Endodermal cell (in vitro differentiated cells): ENCODE measurements at regions not wholly inside any gene's neighbourhood (a gene's known extent, or its start where the extent isn't known, plus 50 kb on each side); places are given as distances from the start of the nearest gene placed in this dataset.
"Not testable (repeated sequence)": the region's sequence is repeated elsewhere in the genome, so short reads cannot be mapped to it uniquely, and the experiment has no call there.

Source experiments
- DNase-seq: peaks from one replicate; pipeline ENCODE4 v3.0.0-alpha.2; 2017
- H3K27ac ChIP-seq: 2 replicates; pipeline ENCODE4 v1.5.1; 2013; ENCODE audit warnings: mild to moderate bottlenecking, low read depth, low read length, moderate library complexity
- H3K27me3 ChIP-seq: 2 replicates; pipeline ENCODE4 v1.6.1; 2013; ENCODE audit warnings: mild to moderate bottlenecking, low read length, moderate library complexity; ENCODE audit not compliant: insufficient read depth, control insufficient read depth, poor library complexity, severe bottlenecking
- H3K36me3 ChIP-seq: 2 replicates; pipeline ENCODE4 v1.7.0; 2013; ENCODE audit warnings: mild to moderate bottlenecking, low read length, moderate library complexity; ENCODE audit not compliant: control insufficient read depth, insufficient read depth
- H3K4me1 ChIP-seq: one replicate; pipeline ENCODE4 v1.7.0; 2013; ENCODE audit warnings: low read length; ENCODE audit not compliant: control insufficient read depth, insufficient read depth
- H3K4me3 ChIP-seq: 2 replicates; pipeline ENCODE4 v1.5.1; 2013; ENCODE audit warnings: mild to moderate bottlenecking, low read length, moderate library complexity
- H3K9ac ChIP-seq: 2 replicates; pipeline ENCODE4 v1.6.1; 2013; ENCODE audit warnings: mild to moderate bottlenecking, low read length, moderate library complexity; ENCODE audit not compliant: poor library complexity, severe bottlenecking; ENCODE audit errors: extremely low read depth
- H3K9me3 ChIP-seq: 2 replicates; pipeline ENCODE4 v1.6.1; 2013; ENCODE audit warnings: mild to moderate bottlenecking, low read length, moderate library complexity; ENCODE audit not compliant: control insufficient read depth
- H3K27ac Mint-ChIP-seq: 2 replicates; pipeline ENCODE4 v1.8.0; 2020; ENCODE audit warnings: mixed read lengths
- H3K27me3 Mint-ChIP-seq: 2 replicates; pipeline ENCODE4 v1.8.0; 2021; ENCODE audit warnings: mild to moderate bottlenecking, mixed read lengths; ENCODE audit not compliant: insufficient read depth
- H3K36me3 Mint-ChIP-seq: 2 replicates; pipeline ENCODE4 v1.8.0; 2020; ENCODE audit warnings: low read depth, mixed read lengths
- H3K4me1 Mint-ChIP-seq: 2 replicates; pipeline ENCODE4 v1.8.0; 2020; ENCODE audit warnings: mixed read lengths
- H3K4me3 Mint-ChIP-seq: 2 replicates; pipeline ENCODE4 v1.8.0; 2020; ENCODE audit warnings: mild to moderate bottlenecking, moderate library complexity, mixed read lengths
- H3K9me3 Mint-ChIP-seq: 2 replicates; pipeline ENCODE4 v1.8.0; 2020; ENCODE audit warnings: mild to moderate bottlenecking, mixed read lengths
- CTCF ChIP-seq: fragments of 200-600 bp; sonication (generic); conservative IDR thresholded peaks from 2 replicates; pipeline ENCODE4 v1.5.0; 2021; ENCODE audit warnings: antibody characterized with exemption, mild to moderate bottlenecking
- WGBS, 2 experiments: methylation state at CpG; one replicate each; pipeline versions ENCODE4 v1.1.5 to v1.1.7; 2013; ENCODE audit warnings: missing lambda C conversion rate in 2 of 2, mixed read lengths in 1 of 2; ENCODE audit not compliant: insufficient coverage in 1 of 2, insufficient read length in 1 of 2; 5-methylcytosine and 5-hydroxymethylcytosine counted together

- no peaks in the 10 kb centered on the region for H3K27me3 ChIP-seq
- no peak for DNase-seq
- Mint-ChIP-seq H3K4me1 (peaks cover 4% of the 10 kb centered on the region), H3K4me3 (no peak overlapping the region), H3K9me3 (no peaks in the 10 kb centered on the region), H3K27me3 (no peaks in the 10 kb centered on the region), H3K27ac (no peak overlapping the region), H3K36me3 (no peaks in the 10 kb centered on the region)
- no peak overlapping the region for H3K9ac ChIP-seq
- 93 to 100% methylated on average over 2 to 4 of the region's 4 CpGs for WGBS, 2 experiments
- H3K27ac ChIP-seq, result no peak overlapping the region
- H3K9me3 ChIP-seq, result no peaks in the 10 kb centered on the region
- H3K4me1 ChIP-seq, result no peaks in the 10 kb centered on the region
- no peaks in the 10 kb centered on the region for H3K36me3 ChIP-seq
- no peak overlapping the region for H3K4me3 ChIP-seq
- TF ChIP-seq CTCF, result no peak
These were observed 267.8 kb upstream of the ANKRD50 start for GRCh38 chr4:124980276-124980752.

GRCh38 chr4:124978536-124978935, 266.0 kb upstream of the ANKRD50 start:
- H3K4me3 ChIP-seq, DNase-seq, H3K27ac ChIP-seq, H3K9me3 ChIP-seq, H3K9ac ChIP-seq, H3K4me1 ChIP-seq, H3K36me3 Mint-ChIP-seq, H3K27me3 Mint-ChIP-seq, H3K4me1 Mint-ChIP-seq, H3K4me3 Mint-ChIP-seq, H3K36me3 ChIP-seq, H3K9me3 Mint-ChIP-seq, H3K27ac Mint-ChIP-seq, H3K27me3 ChIP-seq: not testable (repeated sequence)
- WGBS, 2 experiments, result 75% methylated on average over 1 of the region's 1 CpG; no CpG with 5 or more reads in 1 of the 2 experiments

- Histone ChIP-seq H3K4me1 (no peaks in the 10 kb centered on the region), H3K27ac (no peak overlapping the region), H3K4me3 (no peak overlapping the region), H3K27me3 (no peaks in the 10 kb centered on the region), H3K9me3 (no peaks in the 10 kb centered on the region), H3K36me3 (no peaks in the 10 kb centered on the region), H3K9ac (no peak overlapping the region)
- TF ChIP-seq CTCF, result no peak
- no peak overlapping the region for H3K27ac Mint-ChIP-seq
- H3K9me3 Mint-ChIP-seq, result no peaks in the 10 kb centered on the region
- no peaks in the 10 kb centered on the region for H3K36me3 Mint-ChIP-seq
- H3K4me3 Mint-ChIP-seq, result no peak overlapping the region
- peaks cover 4% of the 10 kb centered on the region for H3K4me1 Mint-ChIP-seq
- no peaks in the 10 kb centered on the region for H3K27me3 Mint-ChIP-seq
- DNase-seq, result no peak
These were observed 264.5 kb upstream of the ANKRD50 start for GRCh38 chr4:124977045-124977444.

GRCh38 chr4:124974152-124974551, 261.6 kb upstream of the ANKRD50 start:
- Histone ChIP-seq H3K36me3 (no peaks in the 10 kb centered on the region), H3K9me3 (no peaks in the 10 kb centered on the region), H3K4me3 (no peak overlapping the region), H3K9ac (no peak overlapping the region), H3K27ac (no peak overlapping the region), H3K27me3 (no peaks in the 10 kb centered on the region), H3K4me1 (no peaks in the 10 kb centered on the region)
- no peak for TF ChIP-seq CTCF
- Mint-ChIP-seq H3K27ac (no peak overlapping the region), H3K4me3 (no peak overlapping the region), H3K36me3 (no peaks in the 10 kb centered on the region), H3K9me3 (no peaks in the 10 kb centered on the region), H3K4me1 (peaks cover 4% of the 10 kb centered on the region), H3K27me3 (no peaks in the 10 kb centered on the region)
- DNase-seq, result no peak
- WGBS, 2 experiments, result 100% methylated on average over 1 of the region's 1 CpG; no CpG with 5 or more reads in 1 of the 2 experiments
